ENCODE measurements at regions not wholly inside any gene's neighbourhood (a gene's known extent, or its start where the extent isn't known, plus 50 kb on each side); places are given as distances from the start of the nearest gene placed in this dataset.

- TF ChIP-seq CTCF (conservative IDR thresholded peaks at IDR 0.05), result no peak
- Histone ChIP-seq H2BK20ac (ENCODE audit: low read depth, low read length, poor library complexity, severe bottlenecking) (no peak overlapping the region), H3K56ac (ENCODE audit: insufficient read length, low read depth, low read length) (no peak overlapping the region), H3K27me3 (ENCODE audit: insufficient read depth, low read length) (no peaks in the 10 kb centered on the region), H3K4ac (ENCODE audit: low read depth, low read length) (no peak overlapping the region), H2BK120ac (ENCODE audit: low read depth, low read length, poor library complexity, severe bottlenecking) (no peak overlapping the region), H2AK5ac (ENCODE audit: insufficient read length, low read length) (no peak overlapping the region), H3K23me2 (ENCODE audit: insufficient read length, low read depth, low read length, poor library complexity, severe bottlenecking) (no peaks in the 10 kb centered on the region), H3K18ac (ENCODE audit: insufficient read length, low read depth, low read length) (no peak overlapping the region), H2BK15ac (ENCODE audit: low read depth, low read length) (no peak overlapping the region), H3K9ac (ENCODE audit: extremely low read depth, insufficient read length, low read length) (no peak overlapping the region), H3K23ac (ENCODE audit: insufficient read length, low read depth, low read length) (no peak overlapping the region), H4K8ac (replicated peaks; ENCODE audit: insufficient read length, low read depth, low read length) (no peak overlapping the region), H3K14ac (ENCODE audit: insufficient read depth, low read length) (no peak overlapping the region), H4K5ac (ENCODE audit: insufficient read length, low read depth, low read length) (no peak overlapping the region), H3K4me2 (ENCODE audit: insufficient read depth, insufficient read length, low read length) (no peak overlapping the region), H3K9me3 (ENCODE audit: control insufficient read depth, low read depth, low read length) (no peaks in the 10 kb centered on the region), H2BK12ac (ENCODE audit: insufficient read length, low read depth, low read length) (no peak overlapping the region), H4K20me1 (ENCODE audit: control insufficient read depth, insufficient read depth, insufficient read length) (no peaks in the 10 kb centered on the region), H3K79me1 (ENCODE audit: insufficient read depth, low read depth, low read length, poor library complexity, severe bottlenecking) (no peaks in the 10 kb centered on the region), H4K91ac (ENCODE audit: insufficient read length, low read depth, low read length) (no peak overlapping the region), H3K27ac (ENCODE audit: insufficient read length, low read depth, low read length) (no peak overlapping the region), H3T11ph (ENCODE audit: low read length) (no peak overlapping the region), H3K4me1 (ENCODE audit: insufficient read depth, low read length) (no peaks in the 10 kb centered on the region), H3K79me2 (ENCODE audit: insufficient read depth, low read length) (no peaks in the 10 kb centered on the region), H2AFZ (ENCODE audit: low read length) (no peak overlapping the region), H2BK5ac (ENCODE audit: insufficient read length, low read length) (no peak overlapping the region)
- Mint-ChIP-seq H3K27ac (no peak overlapping the region), H3K4me3 (no peak overlapping the region), H3K27me3 (ENCODE audit: low read depth) (no peaks in the 10 kb centered on the region; the same call in 1 of the 2 replicates), H3K4me1 (no peaks in the 10 kb centered on the region), H3K36me3 (ENCODE audit: insufficient read depth in 1 of 3, low read depth in 3 of 3) (peaks cover 3 to 20% (median 11%) of the 10 kb centered on the region in 3 experiments; a peak in 6 of 7 replicates), H3K9me3 (peaks cover 20 to 23% of the 10 kb centered on the region in 2 experiments)
- DNase-seq, result no peak
- WGBS (ENCODE audit: extremely low coverage, insufficient read length, low lambda C conversion rate), result no CpG with 5 or more reads among the region's 19 CpGs
Measured at GRCh38 chr7:34309584-34309983, 348.4 kb upstream of the NPSR1 start.

Measured in H9 (cell line).